Retinal pigment epithelial cell (primary cell): ENCODE measurements at regions not wholly inside any gene's neighbourhood (a gene's known extent, or its start where the extent isn't known, plus 50 kb on each side); places are given as distances from the start of the nearest gene placed in this dataset.
A peak's percentile ranks its signal among the peaks of the same experiment; 100 is the strongest.

Experiments used
- DNase-seq: peaks from one replicate; pipeline ENCODE4 v3.0.0-alpha.2; 2010; ENCODE audit warnings: low read depth
- H3K4me3 ChIP-seq: 2 replicates; pipeline ENCODE4 v1.5.1; 2011; ENCODE audit warnings: mild to moderate bottlenecking, low read length, control low read depth, moderate library complexity
- CTCF ChIP-seq: conservative IDR thresholded peaks from 2 replicates; pipeline ENCODE4 v1.5.1; 2011; ENCODE audit warnings: low read depth, low read length, control low read depth, inconsistent platforms

GRCh38 chr16:63473725-63474124 is 1437.5 kb upstream of the CDH8 start:
- DNase-seq, result no peak
- no peak for TF ChIP-seq CTCF
- H3K4me3 ChIP-seq, result no peak overlapping the region

GRCh38 chr16:63467513-63467912 is 1431.3 kb upstream of the CDH8 start:
- TF ChIP-seq CTCF, result no peak
- no peak for DNase-seq
- no peak overlapping the region for H3K4me3 ChIP-seq

- no peak overlapping the region for H3K4me3 ChIP-seq
- no peak for DNase-seq
- no peak for TF ChIP-seq CTCF
Measured at GRCh38 chr16:63462316-63462715, 1426.1 kb upstream of the CDH8 start.

- H3K4me3 ChIP-seq, result no peak overlapping the region
- DNase-seq, result peak; percentile 12
- TF ChIP-seq CTCF, result peak; percentile 53
Measured at GRCh38 chr16:63461248-63461841, 1425.1 kb upstream of the CDH8 start.

GRCh38 chr16:63458846-63459245 is 1422.6 kb upstream of the CDH8 start:
- no peak overlapping the region for H3K4me3 ChIP-seq
- no peak for DNase-seq
- TF ChIP-seq CTCF, result no peak

GRCh38 chr16:63457869-63458268 is 1421.6 kb upstream of the CDH8 start:
- no peak for DNase-seq
- no peak overlapping the region for H3K4me3 ChIP-seq
- no peak for TF ChIP-seq CTCF

GRCh38 chr16:63453261-63453660 is 1417.0 kb upstream of the CDH8 start:
- TF ChIP-seq CTCF, result no peak
- no peak overlapping the region for H3K4me3 ChIP-seq
- no peak for DNase-seq
